NT2/D1 (cell line): ENCODE measurements at regions not wholly inside any gene's neighbourhood (a gene's known extent, or its start where the extent isn't known, plus 50 kb on each side); places are given as distances from the start of the nearest gene placed in this dataset.

Source experiments
- DNase-seq: peaks from one replicate; pipeline ENCODE4 v3.0.0-alpha.2; 2011; ENCODE audit warnings: low read depth, low spot score
- H3K27me3 ChIP-seq: 2 replicates; pipeline ENCODE4 v1.6.0; 2011; ENCODE audit warnings: mild to moderate bottlenecking; ENCODE audit not compliant: insufficient read length, insufficient read depth
- H3K36me3 ChIP-seq: 2 replicates; pipeline ENCODE4 v1.6.1; 2011; ENCODE audit warnings: mild to moderate bottlenecking, low read length, mixed read lengths; ENCODE audit not compliant: insufficient read depth, insufficient read length
- H3K4me1 ChIP-seq: 2 replicates; pipeline ENCODE4 v1.5.1; 2011; ENCODE audit not compliant: insufficient read depth, insufficient read length
- H3K4me3 ChIP-seq: 2 replicates; pipeline ENCODE4 v1.5.1; 2011; ENCODE audit warnings: low read depth; ENCODE audit not compliant: insufficient read length
- H3K9ac ChIP-seq: 2 replicates; pipeline ENCODE4 v1.6.0; 2011; ENCODE audit warnings: low read depth; ENCODE audit not compliant: insufficient read length
- H3K9me3 ChIP-seq: 2 replicates; pipeline ENCODE4 v1.5.1; 2011; ENCODE audit warnings: mild to moderate bottlenecking, low read length; ENCODE audit not compliant: insufficient read depth
- SUZ12 ChIP-seq: IDR thresholded peaks from 2 replicates; pipeline ENCODE4 v1.6.1; 2011; ENCODE audit not compliant: insufficient read length, insufficient read depth; ENCODE audit errors: extremely low read depth
- YY1 ChIP-seq: IDR thresholded peaks from 2 replicates; pipeline ENCODE4 v1.6.1; 2011; ENCODE audit not compliant: insufficient read length, insufficient read depth
- ZNF274 ChIP-seq: IDR thresholded peaks from 2 replicates; pipeline ENCODE4 v1.6.1; 2011; ENCODE audit warnings: mild to moderate bottlenecking, low read depth, low read length

GRCh38 chr14:44297437-44297836, 209.6 kb downstream of the FSCB start:
- H3K9ac ChIP-seq: no peak overlapping the region
- H3K4me3 ChIP-seq: no peak overlapping the region
- no peaks in the 10 kb centered on the region for H3K4me1 ChIP-seq
- no peak for TF ChIP-seq YY1
- TF ChIP-seq ZNF274: no peak
- TF ChIP-seq SUZ12: no peak
- H3K36me3 ChIP-seq: no peaks in the 10 kb centered on the region
- H3K9me3 ChIP-seq: no peaks in the 10 kb centered on the region
- H3K27me3 ChIP-seq: no peaks in the 10 kb centered on the region
- DNase-seq: no peak

- Histone ChIP-seq H3K36me3 (no peaks in the 10 kb centered on the region), H3K9ac (no peak overlapping the region), H3K4me3 (no peak overlapping the region), H3K27me3 (no peaks in the 10 kb centered on the region), H3K4me1 (no peaks in the 10 kb centered on the region), H3K9me3 (no peaks in the 10 kb centered on the region)
- no peak for TF ChIP-seq ZNF274
- TF ChIP-seq SUZ12: no peak
- no peak for TF ChIP-seq YY1
- DNase-seq: no peak
Observed at GRCh38 chr14:44291366-44291915, 215.6 kb downstream of the FSCB start.

DNA sequence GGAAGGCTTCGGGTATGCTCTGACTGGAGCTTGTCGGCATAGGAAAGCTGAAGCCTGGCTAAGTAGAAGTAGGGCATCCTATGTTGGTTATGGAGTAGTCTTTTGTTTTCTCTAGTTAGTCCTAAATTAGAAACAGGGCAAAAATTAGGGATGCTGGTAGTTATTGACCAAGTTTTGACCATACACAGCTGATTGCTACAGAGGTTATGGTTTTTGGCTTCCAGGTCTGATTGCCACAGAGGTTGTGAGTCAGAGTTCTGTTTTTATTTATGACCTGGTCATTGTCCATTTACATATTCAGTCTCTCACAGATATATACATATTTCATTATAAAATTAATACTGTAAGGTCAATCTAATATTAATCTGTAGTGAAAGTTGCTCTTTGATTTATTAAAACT, 219.2 kb downstream of the FSCB start:
- no peak overlapping the region for H3K4me3 ChIP-seq
- TF ChIP-seq SUZ12: no peak
- TF ChIP-seq ZNF274: no peak
- TF ChIP-seq YY1: no peak
- no peak overlapping the region for H3K9ac ChIP-seq
- no peaks in the 10 kb centered on the region for H3K4me1 ChIP-seq
- no peak for DNase-seq
- H3K9me3 ChIP-seq: no peaks in the 10 kb centered on the region
- no peaks in the 10 kb centered on the region for H3K27me3 ChIP-seq
- H3K36me3 ChIP-seq: no peaks in the 10 kb centered on the region

GRCh38 chr14:44286201-44286600, 220.9 kb downstream of the FSCB start:
- Histone ChIP-seq H3K4me1 (no peaks in the 10 kb centered on the region), H3K4me3 (no peak overlapping the region), H3K27me3 (no peaks in the 10 kb centered on the region), H3K9ac (no peak overlapping the region), H3K9me3 (no peaks in the 10 kb centered on the region), H3K36me3 (no peaks in the 10 kb centered on the region)
- no peak for TF ChIP-seq ZNF274
- no peak for TF ChIP-seq YY1
- TF ChIP-seq SUZ12: no peak
- no peak for DNase-seq

- no peak for TF ChIP-seq SUZ12
- no peak for TF ChIP-seq YY1
- no peak for TF ChIP-seq ZNF274
- Histone ChIP-seq H3K9ac (no peak overlapping the region), H3K36me3 (no peaks in the 10 kb centered on the region), H3K4me3 (no peak overlapping the region), H3K27me3 (no peaks in the 10 kb centered on the region), H3K4me1 (no peaks in the 10 kb centered on the region), H3K9me3 (no peaks in the 10 kb centered on the region)
- no peak for DNase-seq
Observed at GRCh38 chr14:44283836-44284235, 223.2 kb downstream of the FSCB start.

DNA sequence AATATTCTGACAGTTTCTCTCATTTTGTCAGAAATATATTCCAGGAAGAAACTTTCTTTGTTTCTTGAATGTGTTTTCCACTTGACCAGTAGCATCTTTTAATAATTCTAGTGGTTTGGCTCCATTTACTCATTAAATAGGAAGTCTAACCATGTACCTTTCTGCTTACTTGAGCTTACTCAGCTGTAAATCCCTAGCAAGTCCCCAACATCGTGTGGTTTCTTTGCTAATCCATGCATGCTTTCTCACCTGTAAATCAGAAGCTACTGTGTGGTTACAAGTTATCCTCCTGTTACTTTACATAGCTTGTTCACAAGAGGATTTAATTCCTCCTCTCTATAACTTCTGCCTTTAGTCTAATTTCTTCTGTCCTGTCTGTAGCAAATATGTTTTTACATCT, 227.7 kb downstream of the FSCB start:
- Histone ChIP-seq H3K4me3 (no peak overlapping the region), H3K27me3 (no peaks in the 10 kb centered on the region), H3K9me3 (no peaks in the 10 kb centered on the region), H3K36me3 (no peaks in the 10 kb centered on the region), H3K4me1 (no peaks in the 10 kb centered on the region), H3K9ac (no peak overlapping the region)
- no peak for TF ChIP-seq YY1
- TF ChIP-seq SUZ12: no peak
- TF ChIP-seq ZNF274: no peak
- DNase-seq: no peak

GRCh38 chr14:44271637-44272036, 235.4 kb downstream of the FSCB start:
- Histone ChIP-seq H3K36me3 (no peaks in the 10 kb centered on the region), H3K27me3 (no peaks in the 10 kb centered on the region), H3K9ac (no peak overlapping the region), H3K4me3 (no peak overlapping the region), H3K4me1 (no peaks in the 10 kb centered on the region), H3K9me3 (no peaks in the 10 kb centered on the region)
- no peak for TF ChIP-seq ZNF274
- TF ChIP-seq YY1: no peak
- no peak for TF ChIP-seq SUZ12
- no peak for DNase-seq
